ENCODE measurements at regions not wholly inside any gene's neighbourhood (a gene's known extent, or its start where the extent isn't known, plus 50 kb on each side); places are given as distances from the start of the nearest gene placed in this dataset.
A peak's percentile ranks its signal among the peaks of the same experiment; 100 is the strongest.

DNA sequence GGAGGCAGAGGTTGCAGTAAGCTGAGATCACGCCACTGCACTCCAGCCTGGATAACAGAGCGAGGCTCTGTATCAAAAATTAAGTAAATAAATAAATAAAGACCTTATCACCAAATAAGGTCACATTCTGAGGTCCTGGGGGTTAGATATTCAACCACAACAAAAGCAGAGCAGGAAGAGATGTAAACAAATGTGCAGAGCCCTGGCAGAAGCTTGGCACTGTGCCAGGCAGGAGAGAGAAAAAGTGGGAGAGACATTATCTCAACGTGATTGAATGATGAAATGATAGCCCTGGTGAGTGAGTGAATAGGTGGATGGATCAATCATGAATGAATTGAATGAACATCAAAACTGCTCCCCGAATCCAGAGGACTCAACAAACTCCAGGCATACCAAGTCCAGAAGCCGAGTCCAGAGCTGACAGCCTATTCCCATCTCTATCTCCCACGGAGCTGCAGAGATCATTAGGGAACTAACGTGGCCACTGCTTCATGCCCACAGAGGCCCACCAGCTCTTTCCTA is 150.7 kb downstream of the TOMM20 start:
- TF ChIP-seq POLR2AphosphoS5 (IDR thresholded peaks at IDR 0.05; ENCODE audit: low read depth, low read length), result no peak
- TF ChIP-seq TAF1 (IDR thresholded peaks at IDR 0.05; ENCODE audit: low read depth, low read length), result no peak
- no peak for TF ChIP-seq SPI1 (IDR thresholded peaks at IDR 0.05; ENCODE audit: low read depth, low read length)
- TF ChIP-seq POU2F2 (IDR thresholded peaks at IDR 0.05; ENCODE audit: low read depth, low read length), result no peak
- no peak for TF ChIP-seq PAX5 (IDR thresholded peaks at IDR 0.05; ENCODE audit: insufficient read depth, low read length, severe bottlenecking)
- no peak for TF ChIP-seq POLR2A (IDR thresholded peaks at IDR 0.05; ENCODE audit: low read depth, low read length)
- DNase-seq (ENCODE audit: insufficient read length, low spot score) (no peak), FAIRE-seq (no peak)

GRCh38 chr1:234976861-234977680 is 151.6 kb downstream of the TOMM20 start:
- DNase-seq (ENCODE audit: insufficient read length, low spot score), result no peak
- no peak for FAIRE-seq
- TF ChIP-seq POU2F2 (IDR thresholded peaks at IDR 0.05; ENCODE audit: low read depth, low read length), result no peak
- no peak for TF ChIP-seq TAF1 (IDR thresholded peaks at IDR 0.05; ENCODE audit: low read depth, low read length)
- no peak for TF ChIP-seq POLR2AphosphoS5 (IDR thresholded peaks at IDR 0.05; ENCODE audit: low read depth, low read length)
- no peak for TF ChIP-seq POLR2A (IDR thresholded peaks at IDR 0.05; ENCODE audit: low read depth, low read length)
- TF ChIP-seq PAX5 (IDR thresholded peaks at IDR 0.05; ENCODE audit: insufficient read depth, low read length, severe bottlenecking), result no peak
- peak; percentile 66 for TF ChIP-seq SPI1 (IDR thresholded peaks at IDR 0.05; ENCODE audit: low read depth, low read length)

GRCh38 chr1:234975941-234976860 is 152.4 kb downstream of the TOMM20 start:
- TF ChIP-seq SPI1 (IDR thresholded peaks at IDR 0.05; ENCODE audit: low read depth, low read length) (0 out of 2 replicates have a peak, but pooled peaks have one; percentile 3), POU2F2 (IDR thresholded peaks at IDR 0.05; ENCODE audit: low read depth, low read length) (no peak)
- FAIRE-seq (no peak), DNase-seq (ENCODE audit: insufficient read length, low spot score) (no peak)

- TF ChIP-seq TAF1 (IDR thresholded peaks at IDR 0.05; ENCODE audit: low read depth, low read length) (no peak), PAX5 (IDR thresholded peaks at IDR 0.05; ENCODE audit: insufficient read depth, low read length, severe bottlenecking) (no peak), SPI1 (IDR thresholded peaks at IDR 0.05; ENCODE audit: low read depth, low read length) (peak; percentile 62)
- DNase-seq (ENCODE audit: insufficient read length, low spot score) (no peak), FAIRE-seq (no peak)
Observed at GRCh38 chr1:234975122-234975940, 153.3 kb downstream of the TOMM20 start.

- TF ChIP-seq SPI1 (IDR thresholded peaks at IDR 0.05; ENCODE audit: low read depth, low read length) (no peak), TAF1 (IDR thresholded peaks at IDR 0.05; ENCODE audit: low read depth, low read length) (no peak), POU2F2 (IDR thresholded peaks at IDR 0.05; ENCODE audit: low read depth, low read length) (no peak), PAX5 (IDR thresholded peaks at IDR 0.05; ENCODE audit: insufficient read depth, low read length, severe bottlenecking) (no peak), POLR2A (IDR thresholded peaks at IDR 0.05; ENCODE audit: low read depth, low read length) (no peak), POLR2AphosphoS5 (IDR thresholded peaks at IDR 0.05; ENCODE audit: low read depth, low read length) (no peak)
- no peak for FAIRE-seq
Observed at GRCh38 chr1:234973426-234974250, 155.0 kb downstream of the TOMM20 start.

GRCh38 chr1:234972411-234973191 is 156.0 kb downstream of the TOMM20 start:
- FAIRE-seq (no peak), DNase-seq (ENCODE audit: insufficient read length, low spot score) (no peak)
- no peak for TF ChIP-seq TAF1 (IDR thresholded peaks at IDR 0.05; ENCODE audit: low read depth, low read length)
- TF ChIP-seq POU2F2 (IDR thresholded peaks at IDR 0.05; ENCODE audit: low read depth, low read length), result no peak
- TF ChIP-seq PAX5 (IDR thresholded peaks at IDR 0.05; ENCODE audit: insufficient read depth, low read length, severe bottlenecking), result no peak
- TF ChIP-seq POLR2AphosphoS5 (IDR thresholded peaks at IDR 0.05; ENCODE audit: low read depth, low read length), result no peak
- TF ChIP-seq SPI1 (IDR thresholded peaks at IDR 0.05; ENCODE audit: low read depth, low read length), result no peak
- no peak for TF ChIP-seq POLR2A (IDR thresholded peaks at IDR 0.05; ENCODE audit: low read depth, low read length)

More at GRCh38 chr1:234973426-234974250, 155.0 kb downstream of the TOMM20 start:
- DNase-seq (ENCODE audit: insufficient read length, low spot score), result no peak

GRCh38 chr1:234971586-234972297 is 156.9 kb downstream of the TOMM20 start:
- no peak for TF ChIP-seq TAF1 (IDR thresholded peaks at IDR 0.05; ENCODE audit: low read depth, low read length)
- no peak for TF ChIP-seq POLR2A (IDR thresholded peaks at IDR 0.05; ENCODE audit: low read depth, low read length)
- TF ChIP-seq PAX5 (IDR thresholded peaks at IDR 0.05; ENCODE audit: insufficient read depth, low read length, severe bottlenecking), result no peak
- no peak for TF ChIP-seq POU2F2 (IDR thresholded peaks at IDR 0.05; ENCODE audit: low read depth, low read length)
- FAIRE-seq, result peak; percentile 73

More at GRCh38 chr1:234971586-234972297, 156.9 kb downstream of the TOMM20 start:
- no peak for DNase-seq (ENCODE audit: insufficient read length, low spot score)
